GM18519 (cell line): ENCODE measurements at regions not wholly inside any gene's neighbourhood (a gene's known extent, or its start where the extent isn't known, plus 50 kb on each side); places are given as distances from the start of the nearest gene placed in this dataset.

ENCODE experiments used
- ATAC-seq: cut with Tn5 transposase; IDR thresholded peaks from one replicate; pipeline ENCODE4 v1.9.1; 2021; ENCODE audit warnings: mild to moderate bottlenecking, moderate library complexity; ENCODE audit not compliant: unreplicated experiment, low FRiP score

DNA sequence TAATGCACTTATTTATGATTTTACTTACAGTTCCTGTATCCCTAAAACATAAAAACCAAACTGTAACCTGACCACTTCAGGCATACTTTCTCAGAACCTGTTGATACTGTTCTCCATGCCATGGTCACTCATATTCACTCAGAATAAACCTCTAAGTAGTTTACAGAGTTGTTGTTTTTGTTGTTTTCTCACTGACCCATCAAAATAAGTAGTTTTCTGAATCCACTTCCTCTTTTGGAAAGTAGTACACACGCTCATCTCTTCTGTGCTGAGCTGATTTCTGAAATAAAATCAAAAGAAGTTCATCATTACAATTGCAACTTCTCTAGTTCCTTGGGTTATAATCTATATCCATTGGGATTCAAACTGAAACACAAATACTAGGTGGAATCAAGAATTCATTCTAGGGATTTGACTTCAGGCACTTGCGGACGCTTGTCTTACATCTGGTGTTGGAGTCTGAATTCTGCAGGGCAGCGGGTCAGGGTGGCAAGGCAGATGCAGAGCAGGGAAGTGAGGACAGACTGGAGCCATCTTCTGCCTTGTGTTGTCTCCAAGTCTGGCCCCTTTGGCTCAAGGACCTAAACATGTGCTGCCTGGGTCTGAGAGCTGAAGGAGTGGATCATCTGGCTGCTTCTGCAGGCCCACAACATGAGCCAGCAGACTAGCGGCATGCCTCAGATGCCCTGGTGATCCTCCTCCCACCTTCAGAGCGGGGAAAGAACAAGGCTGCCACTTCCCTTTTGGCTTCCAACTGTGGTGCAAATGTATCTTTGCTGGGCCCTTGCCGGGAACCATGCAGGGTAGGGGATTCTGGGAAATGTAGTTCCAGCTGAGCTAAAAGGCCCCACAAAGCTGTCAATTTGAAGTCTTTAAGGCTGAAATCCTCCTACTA, 167.9 kb upstream of the MYLIP start:
- no peak for ATAC-seq

GRCh38 chr6:15957655-15958169, 171.2 kb upstream of the MYLIP start:
- no peak for ATAC-seq

DNA sequence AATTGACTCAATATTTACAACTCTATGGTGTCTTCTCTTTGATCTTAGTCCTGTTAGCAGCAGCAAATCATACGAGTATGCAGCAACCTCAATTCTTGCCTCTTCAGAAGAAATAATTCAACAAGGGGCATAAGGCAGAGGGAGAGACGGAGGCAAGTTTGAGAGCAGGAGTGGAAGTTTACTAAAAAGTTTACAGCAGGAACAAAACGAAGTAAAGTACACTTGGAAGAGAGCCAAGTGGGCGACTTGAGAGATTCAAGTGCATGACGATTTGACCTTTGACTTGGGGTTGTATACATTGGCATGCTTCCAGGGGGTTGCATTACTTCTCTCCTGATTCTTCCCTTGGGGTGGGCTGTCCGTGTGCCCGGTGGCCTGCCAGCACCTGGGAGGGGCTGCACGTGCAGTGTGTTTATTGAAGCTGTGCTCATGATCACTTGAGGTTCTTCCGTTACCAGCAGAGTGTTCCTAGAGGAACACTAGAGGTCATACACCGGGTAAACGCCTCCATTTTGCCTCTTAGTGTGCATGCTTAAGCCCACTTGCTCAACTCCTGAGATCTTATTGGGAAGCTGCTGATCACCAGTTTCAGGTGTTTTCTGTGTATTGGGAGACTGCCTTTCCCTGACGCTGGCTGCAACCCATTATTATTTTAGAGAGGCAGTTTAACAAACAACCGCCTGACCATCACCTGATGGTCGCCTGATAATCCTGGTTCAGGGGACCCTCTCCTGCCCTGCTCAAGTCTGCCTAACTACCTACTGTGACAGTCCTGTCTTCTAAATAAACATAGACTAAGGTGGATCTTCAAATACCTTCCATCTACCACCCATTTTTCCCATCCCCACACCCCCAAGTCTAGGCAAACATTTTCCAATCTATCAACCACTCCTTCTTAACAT, 172.4 kb upstream of the MYLIP start:
- ATAC-seq, result no peak

- no peak for ATAC-seq
Measured at GRCh38 chr6:15955484-15955883, 173.4 kb upstream of the MYLIP start.

GRCh38 chr6:15953152-15953880, 175.6 kb upstream of the MYLIP start:
- ATAC-seq, result no peak

GRCh38 chr6:15952231-15953151, 176.4 kb upstream of the MYLIP start:
- no peak for ATAC-seq

GRCh38 chr6:15950962-15951569, 177.8 kb upstream of the MYLIP start:
- ATAC-seq, result no peak

- ATAC-seq, result no peak
Measured at GRCh38 chr6:15949982-15950381, 178.9 kb upstream of the MYLIP start.

GRCh38 chr6:15948930-15949900, 179.7 kb upstream of the MYLIP start:
- ATAC-seq, result no peak

- ATAC-seq, result no peak
Measured at GRCh38 chr6:15947923-15948322, 181.0 kb upstream of the MYLIP start.

DNA sequence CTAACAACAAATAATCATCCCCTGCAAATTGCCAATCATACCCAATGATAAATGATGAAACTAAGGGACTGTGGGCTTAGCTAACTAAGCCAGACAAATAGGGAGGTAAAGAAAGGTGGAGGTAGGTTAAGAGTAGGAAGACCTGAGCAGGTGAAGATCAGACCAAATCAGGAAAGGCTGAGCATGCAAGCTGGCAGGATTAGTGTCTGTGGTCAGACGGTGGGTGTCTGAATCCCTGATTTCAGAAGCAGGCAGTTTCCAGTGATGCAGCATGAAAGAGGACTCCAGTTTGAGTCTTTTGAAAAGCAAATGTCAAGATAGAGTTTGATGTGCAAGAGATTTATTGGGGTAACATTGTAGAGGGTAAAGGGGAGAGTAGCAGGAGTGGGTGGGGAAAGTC, 181.4 kb upstream of the MYLIP start:
- no peak for ATAC-seq

DNA sequence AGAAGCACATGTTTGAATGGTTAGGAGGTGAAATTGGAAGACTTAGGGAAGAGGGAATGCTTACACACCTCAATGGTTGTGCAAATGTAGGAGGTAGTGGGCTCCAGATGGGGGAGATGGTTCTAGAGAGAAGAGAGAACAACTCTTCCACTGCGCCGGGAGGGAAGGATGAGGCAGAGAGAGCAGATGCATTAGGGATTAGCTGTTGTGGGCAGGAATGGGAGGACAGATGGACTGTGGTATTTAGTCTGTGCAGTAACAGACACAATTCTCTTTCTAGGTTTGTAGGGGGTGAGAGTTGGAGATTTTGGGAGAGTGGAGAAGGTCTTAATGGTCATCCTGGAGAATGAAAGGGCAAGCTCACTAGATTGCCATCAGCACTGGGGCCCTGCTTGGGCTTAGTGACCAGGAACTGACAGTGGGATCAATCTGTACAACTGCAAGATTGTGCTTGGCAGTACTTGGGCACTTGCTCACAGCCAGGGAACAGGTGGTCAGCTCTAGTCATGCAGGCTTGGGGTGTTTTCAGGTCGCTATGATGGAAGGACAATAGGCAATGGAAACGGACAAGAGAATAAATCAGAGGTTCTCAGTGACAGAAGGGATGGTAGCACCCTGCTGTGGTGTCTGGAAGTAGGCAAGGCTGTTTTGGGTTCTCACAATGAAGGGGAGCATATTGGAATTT, 182.0 kb upstream of the MYLIP start:
- ATAC-seq, result no peak

- no peak for ATAC-seq
Measured at GRCh38 chr6:15945593-15946159, 183.2 kb upstream of the MYLIP start.

DNA sequence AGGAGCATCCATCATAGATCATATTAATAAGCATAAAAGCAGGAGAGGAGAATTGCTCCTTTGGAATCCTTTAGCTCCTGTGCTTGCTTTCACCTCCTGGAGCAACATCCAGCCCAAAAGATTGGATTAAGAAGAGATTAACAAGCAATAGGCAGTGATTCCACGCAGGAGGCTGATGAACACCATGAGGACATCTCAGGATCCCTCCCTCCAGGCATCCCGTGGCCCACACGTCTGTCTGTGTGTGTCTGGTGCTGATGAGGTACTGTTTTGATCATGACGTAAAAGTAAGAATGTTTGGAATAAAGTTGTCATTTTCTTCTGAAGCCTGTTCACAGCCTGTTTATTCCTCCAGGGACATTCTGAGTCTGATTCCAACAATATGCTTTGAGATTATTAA, 185.5 kb upstream of the MYLIP start:
- ATAC-seq, result no peak

GRCh38 chr6:15941168-15941567, 187.7 kb upstream of the MYLIP start:
- no peak for ATAC-seq

GRCh38 chr6:15938107-15938506, 190.8 kb upstream of the MYLIP start:
- ATAC-seq, result no peak

- no peak for ATAC-seq
Measured at GRCh38 chr6:15937602-15938001, 191.3 kb upstream of the MYLIP start.
